A673 (cell line): ENCODE measurements at regions not wholly inside any gene's neighbourhood (a gene's known extent, or its start where the extent isn't known, plus 50 kb on each side); places are given as distances from the start of the nearest gene placed in this dataset.

Experiments
- EZH2 ChIP-seq: fragments of 200-600 bp; sonication (generic); IDR thresholded peaks from 2 replicates; pipeline ENCODE4 v1.6.1; 2017; ENCODE audit warnings: borderline replicate concordance, low read depth, mild to moderate bottlenecking, mixed read lengths, antibody characterized with exemption, low read length; ENCODE audit not compliant: poor library complexity, severe bottlenecking
- TF ChIP-seq, protein P1 (sequence below): fragments of 300-800, 200-600 bp; sonication (generic); conservative IDR thresholded peaks from 2 replicates; pipeline ENCODE4 v1.5.1; 2017; ENCODE audit warnings: low read depth, mild to moderate bottlenecking, antibody characterized with exemption, low read length, moderate library complexity, mixed read lengths

- TF ChIP-seq, protein P1, sequence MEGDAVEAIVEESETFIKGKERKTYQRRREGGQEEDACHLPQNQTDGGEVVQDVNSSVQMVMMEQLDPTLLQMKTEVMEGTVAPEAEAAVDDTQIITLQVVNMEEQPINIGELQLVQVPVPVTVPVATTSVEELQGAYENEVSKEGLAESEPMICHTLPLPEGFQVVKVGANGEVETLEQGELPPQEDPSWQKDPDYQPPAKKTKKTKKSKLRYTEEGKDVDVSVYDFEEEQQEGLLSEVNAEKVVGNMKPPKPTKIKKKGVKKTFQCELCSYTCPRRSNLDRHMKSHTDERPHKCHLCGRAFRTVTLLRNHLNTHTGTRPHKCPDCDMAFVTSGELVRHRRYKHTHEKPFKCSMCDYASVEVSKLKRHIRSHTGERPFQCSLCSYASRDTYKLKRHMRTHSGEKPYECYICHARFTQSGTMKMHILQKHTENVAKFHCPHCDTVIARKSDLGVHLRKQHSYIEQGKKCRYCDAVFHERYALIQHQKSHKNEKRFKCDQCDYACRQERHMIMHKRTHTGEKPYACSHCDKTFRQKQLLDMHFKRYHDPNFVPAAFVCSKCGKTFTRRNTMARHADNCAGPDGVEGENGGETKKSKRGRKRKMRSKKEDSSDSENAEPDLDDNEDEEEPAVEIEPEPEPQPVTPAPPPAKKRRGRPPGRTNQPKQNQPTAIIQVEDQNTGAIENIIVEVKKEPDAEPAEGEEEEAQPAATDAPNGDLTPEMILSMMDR, result no peak
- TF ChIP-seq EZH2, result no peak
Measured at GRCh38 chr4:111855308-111855707, 289.9 kb upstream of the FAM241A start.
